MM.1S (cell line): ENCODE measurements at regions not wholly inside any gene's neighbourhood (a gene's known extent, or its start where the extent isn't known, plus 50 kb on each side); places are given as distances from the start of the nearest gene placed in this dataset.

Source experiments
- EZH2 ChIP-seq: fragments of 300-600 bp; sonication (generic); optimal IDR thresholded peaks from 2 replicates; pipeline ENCODE3; 2017; ENCODE audit warnings: low read depth, mild to moderate bottlenecking, antibody characterized with exemption, low read length, mixed read lengths
- EZH2phosphoT487 ChIP-seq: fragments of 300-600 bp; sonication (generic); IDR thresholded peaks from 2 replicates; pipeline ENCODE4 v1.6.1; 2018; ENCODE audit warnings: antibody characterized with exemption, low read length
- TF ChIP-seq, protein P1 (sequence below): fragments of 300-600 bp; sonication (generic); IDR thresholded peaks from 2 replicates; pipeline ENCODE4 v1.5.1; 2016; ENCODE audit warnings: antibody characterized with exemption, low read length, mixed read lengths

DNA sequence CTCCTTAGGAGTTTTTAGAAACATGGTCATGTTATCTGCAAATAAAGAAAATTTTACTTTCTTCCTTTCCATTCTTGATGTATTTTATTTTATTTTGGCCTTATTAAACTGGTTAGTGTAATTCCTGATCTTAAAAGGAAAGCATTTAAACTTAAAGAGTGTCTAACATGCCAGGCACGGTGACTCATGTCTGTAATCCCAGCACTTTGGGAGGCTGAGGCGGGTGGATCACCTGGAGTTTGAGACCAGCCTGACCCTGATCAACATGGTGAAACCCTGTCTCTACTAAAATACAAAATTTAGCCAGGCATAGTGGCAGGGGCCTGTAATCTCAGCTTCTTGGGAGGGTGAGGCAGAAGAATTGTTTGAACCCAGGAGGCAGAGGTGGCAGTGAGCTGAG lies 281.3 kb downstream of the PTTG2 start:
- TF ChIP-seq, protein P1, sequence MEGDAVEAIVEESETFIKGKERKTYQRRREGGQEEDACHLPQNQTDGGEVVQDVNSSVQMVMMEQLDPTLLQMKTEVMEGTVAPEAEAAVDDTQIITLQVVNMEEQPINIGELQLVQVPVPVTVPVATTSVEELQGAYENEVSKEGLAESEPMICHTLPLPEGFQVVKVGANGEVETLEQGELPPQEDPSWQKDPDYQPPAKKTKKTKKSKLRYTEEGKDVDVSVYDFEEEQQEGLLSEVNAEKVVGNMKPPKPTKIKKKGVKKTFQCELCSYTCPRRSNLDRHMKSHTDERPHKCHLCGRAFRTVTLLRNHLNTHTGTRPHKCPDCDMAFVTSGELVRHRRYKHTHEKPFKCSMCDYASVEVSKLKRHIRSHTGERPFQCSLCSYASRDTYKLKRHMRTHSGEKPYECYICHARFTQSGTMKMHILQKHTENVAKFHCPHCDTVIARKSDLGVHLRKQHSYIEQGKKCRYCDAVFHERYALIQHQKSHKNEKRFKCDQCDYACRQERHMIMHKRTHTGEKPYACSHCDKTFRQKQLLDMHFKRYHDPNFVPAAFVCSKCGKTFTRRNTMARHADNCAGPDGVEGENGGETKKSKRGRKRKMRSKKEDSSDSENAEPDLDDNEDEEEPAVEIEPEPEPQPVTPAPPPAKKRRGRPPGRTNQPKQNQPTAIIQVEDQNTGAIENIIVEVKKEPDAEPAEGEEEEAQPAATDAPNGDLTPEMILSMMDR, result no peak
- TF ChIP-seq EZH2 (no peak), EZH2phosphoT487 (no peak)
